NOMO-1 treated with dmso at 0.1 percent for 144 hours (cell line): ENCODE measurements at regions not wholly inside any gene's neighbourhood (a gene's known extent, or its start where the extent isn't known, plus 50 kb on each side); places are given as distances from the start of the nearest gene placed in this dataset.
"Not testable (repeated sequence)": the region's sequence is repeated elsewhere in the genome, so short reads cannot be mapped to it uniquely, and the experiment has no call there.

Source experiments
- DNase-seq: peaks from one replicate; lab custom pipeline; 2025; ENCODE audit not compliant: unreplicated experiment; lab: John Stamatoyannopoulos, UW

DNA sequence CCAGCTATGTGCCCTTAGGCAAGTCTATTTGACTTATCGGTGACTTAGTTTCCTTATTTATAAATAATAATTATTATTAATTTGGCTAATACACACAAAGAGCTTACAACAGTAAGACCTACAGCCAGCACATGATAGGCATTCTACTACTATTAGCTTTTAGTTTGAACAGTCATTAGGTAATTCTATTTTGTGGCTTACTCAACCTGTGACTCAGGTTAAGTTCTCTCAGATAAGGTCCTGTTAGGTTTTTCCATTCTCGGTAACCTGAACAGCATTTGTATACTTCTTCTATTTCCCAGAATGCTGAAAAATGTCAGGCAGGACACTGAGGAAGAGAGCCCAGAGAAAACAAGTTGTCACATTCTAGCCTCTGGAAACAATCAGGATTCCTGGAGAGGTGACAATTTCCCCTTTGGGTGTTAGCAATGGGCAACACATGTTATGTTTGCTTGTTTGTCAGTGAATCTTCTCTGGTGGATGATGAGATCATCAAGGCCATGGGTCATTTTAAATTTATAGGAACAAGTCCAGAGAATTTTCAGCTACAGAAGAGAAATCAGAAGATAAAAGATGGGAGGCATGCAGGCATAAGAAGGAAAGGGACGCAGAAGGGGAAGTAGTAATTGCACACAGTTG, 2144.7 kb downstream of the PCDH7 start:
- no peak for DNase-seq

DNA sequence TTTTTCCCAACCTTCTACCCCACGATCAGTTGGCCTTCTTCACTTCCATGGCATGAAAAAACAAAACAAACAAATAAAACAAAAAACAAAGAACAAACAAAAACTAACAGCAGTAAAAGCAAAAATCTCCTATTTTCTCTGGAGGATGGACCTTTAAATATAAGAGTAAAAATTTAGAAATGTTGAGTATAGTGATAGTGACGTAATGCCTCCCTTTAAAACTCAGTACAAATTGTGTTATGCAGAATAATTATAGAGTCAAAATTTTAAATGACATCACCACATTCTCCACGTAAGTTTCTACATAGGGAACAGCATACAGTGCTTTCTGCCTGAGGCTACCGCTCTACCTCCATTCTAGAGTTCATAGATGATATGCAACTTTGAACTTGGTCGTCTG, 2156.4 kb downstream of the PCDH7 start:
- no peak for DNase-seq

DNA sequence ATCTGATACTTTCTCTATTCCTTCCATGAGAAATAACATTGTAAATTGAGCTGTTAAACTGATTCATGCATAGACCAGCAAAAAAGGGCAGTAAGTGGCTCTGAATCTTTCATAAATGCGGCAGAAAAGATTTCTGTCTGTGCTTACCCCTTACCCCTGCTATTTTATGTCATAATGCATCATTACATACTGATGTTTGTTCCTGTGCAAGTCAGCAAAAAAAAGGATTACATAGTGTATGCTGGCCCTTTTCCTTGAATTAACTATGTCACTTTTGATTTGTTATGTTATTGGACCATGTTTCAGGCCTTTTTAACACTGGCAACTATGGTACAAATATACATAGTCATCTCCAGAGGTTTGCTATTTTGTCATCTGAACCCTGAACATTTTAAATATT, 2159.7 kb downstream of the PCDH7 start:
- no peak for DNase-seq

DNA sequence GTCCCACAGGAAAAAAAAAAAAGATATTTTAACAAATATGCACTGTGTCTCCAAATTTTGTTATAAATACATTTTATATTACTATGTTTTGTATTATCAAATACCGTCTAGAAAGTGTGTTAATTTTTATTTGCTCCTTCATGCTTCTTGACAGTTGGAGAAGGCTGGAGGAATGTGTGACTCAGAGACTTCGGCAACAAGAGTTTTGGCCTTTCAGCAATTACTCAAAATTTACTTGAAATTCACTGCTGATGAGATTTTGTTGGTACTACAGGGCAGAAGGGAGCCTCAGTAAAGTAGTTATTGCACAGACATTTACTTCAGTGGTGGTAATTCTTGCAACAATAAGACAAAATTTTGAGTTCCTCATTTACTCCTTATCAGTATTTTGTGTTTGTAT, 2164.0 kb downstream of the PCDH7 start:
- no peak for DNase-seq

DNA sequence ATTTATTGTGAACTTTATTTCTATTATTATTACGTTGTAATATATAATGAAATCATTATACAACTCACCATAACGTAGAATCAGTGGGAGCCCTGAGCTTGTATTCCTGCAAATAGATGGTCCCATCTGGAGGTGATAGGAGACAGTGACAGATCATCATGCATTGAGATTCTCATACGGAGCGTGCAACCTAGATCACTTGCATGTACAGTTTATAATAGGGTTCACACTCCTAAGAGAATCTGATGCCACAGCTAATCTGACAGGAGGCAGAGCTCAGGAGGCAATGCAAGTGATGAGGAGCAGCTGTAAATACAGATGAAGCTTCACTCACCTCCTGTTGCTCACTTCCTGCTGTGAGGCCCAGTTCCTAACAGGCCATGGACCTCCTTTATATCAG, 2170.2 kb downstream of the PCDH7 start:
- no peak for DNase-seq

DNA sequence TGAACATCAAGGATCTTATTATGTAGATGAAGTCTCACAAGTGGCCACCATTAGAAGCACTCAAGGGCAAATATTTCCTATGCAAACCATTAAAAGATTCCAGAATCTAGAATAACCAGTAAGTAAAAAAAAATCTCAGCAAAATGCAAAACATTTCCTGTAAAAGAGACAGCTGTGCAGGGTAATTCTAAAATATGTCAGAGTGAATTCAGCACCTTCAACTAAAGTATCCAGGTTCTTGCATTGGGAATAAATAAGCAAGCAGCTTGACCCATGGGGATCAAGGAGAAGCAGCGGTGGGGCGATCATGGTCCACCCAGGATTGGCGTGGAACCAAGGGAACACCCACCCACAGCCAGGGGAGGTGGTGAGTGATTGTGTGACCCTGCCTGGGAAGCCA, 2188.9 kb downstream of the PCDH7 start:
- DNase-seq = no peak

DNA sequence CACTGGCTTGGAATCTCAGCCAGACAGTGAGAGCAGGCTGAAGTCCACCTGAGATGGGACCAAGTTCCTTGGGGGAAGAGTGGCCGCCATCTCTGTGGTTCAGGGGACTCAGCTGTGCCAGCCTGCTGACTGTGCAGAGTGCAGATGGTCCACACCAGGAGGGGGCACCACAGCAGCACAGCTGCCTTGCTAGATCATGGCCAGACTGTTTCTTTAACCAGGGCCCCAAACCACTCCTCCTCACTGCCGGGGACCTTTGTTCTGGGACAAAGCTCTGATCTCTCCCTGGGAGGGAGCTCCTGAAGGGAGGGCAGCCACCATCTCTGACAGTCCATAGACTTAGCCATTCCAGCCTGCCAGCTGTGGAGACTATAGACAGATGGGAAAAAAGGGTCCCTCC, 2189.6 kb downstream of the PCDH7 start:
- no peak for DNase-seq

DNA sequence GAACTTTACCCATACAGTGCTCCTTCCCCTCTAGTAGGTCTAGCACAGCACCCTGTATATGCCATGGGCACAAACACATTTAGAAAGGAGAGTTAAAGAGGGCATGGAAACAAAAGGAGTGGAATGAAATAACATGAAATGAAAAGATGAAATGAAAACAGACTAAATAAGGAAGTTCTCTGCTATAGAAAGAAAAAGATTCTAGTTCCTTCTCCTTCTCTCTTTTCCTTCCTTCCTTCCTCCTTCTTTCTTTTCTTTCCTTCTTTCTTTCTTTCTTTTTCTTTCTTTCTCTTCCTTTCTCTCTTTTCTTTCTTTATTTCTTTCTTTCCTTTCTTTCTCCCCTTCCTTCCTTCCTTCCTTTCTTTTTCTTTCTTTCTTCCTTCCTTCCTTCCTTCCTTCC, 2197.4 kb downstream of the PCDH7 start:
- no peak for DNase-seq

DNA sequence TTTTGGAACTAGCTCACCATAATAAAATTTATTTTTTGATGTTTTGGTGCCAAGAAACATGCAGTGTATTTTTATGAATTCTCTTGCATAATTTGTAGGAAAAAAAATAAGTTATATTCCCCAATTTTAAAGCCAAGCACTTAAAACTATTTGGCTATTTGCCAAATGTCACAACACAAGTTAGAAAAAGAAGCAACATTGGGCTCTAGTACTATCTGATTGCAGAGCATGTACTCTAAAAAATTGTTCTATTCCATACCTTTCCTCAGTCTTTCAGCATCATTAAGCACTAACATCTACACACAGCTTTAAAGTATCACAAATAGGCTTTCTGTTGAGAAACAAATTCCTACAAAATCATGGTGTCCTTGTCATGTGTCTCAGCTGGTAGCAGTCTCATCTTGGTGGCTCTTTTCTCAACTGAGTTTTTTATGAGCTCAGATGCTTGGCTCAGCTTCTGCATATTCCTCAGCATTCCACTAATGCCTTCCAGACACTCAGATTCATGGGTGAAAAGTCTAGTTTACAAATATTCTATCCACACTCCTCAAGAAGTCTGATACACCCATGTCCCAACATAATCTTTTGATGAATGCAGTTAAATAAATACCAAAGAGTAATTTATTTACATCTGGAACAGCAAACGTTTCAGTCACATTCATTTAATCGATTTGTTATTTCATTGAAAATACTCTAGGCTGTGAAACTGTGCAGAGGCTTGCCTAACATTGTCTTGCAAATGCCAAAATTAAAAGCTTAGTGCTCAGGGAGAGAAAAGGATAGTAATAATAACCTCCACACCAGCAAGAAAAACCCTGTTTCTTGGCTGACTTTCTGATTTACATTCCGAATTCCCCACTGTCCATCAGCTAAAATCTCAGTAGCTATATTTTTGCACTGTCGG, 2209.9 kb downstream of the PCDH7 start:
- DNase-seq = no peak

DNA sequence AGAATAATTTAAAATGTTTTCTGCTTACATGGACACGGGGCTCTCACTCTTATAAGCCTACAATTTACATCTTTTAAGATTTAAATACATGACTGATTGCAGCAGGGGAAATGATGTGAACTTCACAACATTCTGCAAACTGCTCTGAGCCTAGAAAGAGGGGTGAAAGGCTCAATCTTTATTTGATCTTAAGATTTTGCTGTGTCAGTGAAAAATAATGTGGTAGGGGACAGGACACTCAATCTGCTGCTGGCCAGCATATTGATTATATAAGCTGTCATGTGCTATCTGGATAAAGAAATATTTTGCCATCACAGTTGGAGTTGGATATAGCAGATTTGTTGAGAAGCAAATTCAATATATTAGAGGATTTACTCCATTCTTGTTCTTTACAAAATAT, 2210.5 kb downstream of the PCDH7 start:
- no peak for DNase-seq

DNA sequence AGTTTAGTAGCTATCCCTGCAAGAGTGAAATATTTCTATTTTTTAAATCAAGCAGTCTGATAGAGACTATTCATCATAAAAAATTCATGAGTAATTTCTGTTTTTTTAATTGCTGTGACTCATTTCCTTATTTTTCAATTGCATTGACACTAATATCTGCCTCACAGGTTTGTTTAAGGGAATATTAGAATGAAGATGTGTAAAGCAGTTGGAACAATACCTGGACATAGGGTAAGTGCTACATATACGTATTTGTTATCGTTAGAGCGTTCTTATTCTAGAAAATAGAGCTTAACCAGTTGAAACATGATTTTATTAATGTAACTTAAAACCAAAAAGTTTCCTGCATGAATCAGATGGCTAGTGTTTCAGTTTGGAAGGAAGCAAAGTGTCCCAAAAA, 2211.3 kb downstream of the PCDH7 start:
- DNase-seq = no peak

DNA sequence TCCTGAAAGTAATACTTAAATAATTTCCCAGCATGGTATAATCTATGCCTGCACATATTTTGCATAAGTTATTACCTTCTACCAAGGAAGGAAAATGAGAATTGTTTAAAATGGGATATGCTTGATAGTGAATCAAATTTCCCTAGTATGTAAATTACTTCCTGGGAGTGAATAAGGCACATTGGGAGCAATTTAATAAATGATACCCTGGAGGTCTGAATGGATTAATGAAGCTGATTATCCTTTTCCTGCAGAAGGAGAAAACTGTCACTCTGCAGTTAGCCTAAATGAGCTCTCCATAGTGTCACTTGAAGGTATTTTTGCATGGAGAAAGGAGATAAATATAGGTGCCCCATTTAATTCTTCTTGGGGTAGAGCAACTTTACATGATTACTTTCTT, 2212.0 kb downstream of the PCDH7 start:
- no peak for DNase-seq

DNA sequence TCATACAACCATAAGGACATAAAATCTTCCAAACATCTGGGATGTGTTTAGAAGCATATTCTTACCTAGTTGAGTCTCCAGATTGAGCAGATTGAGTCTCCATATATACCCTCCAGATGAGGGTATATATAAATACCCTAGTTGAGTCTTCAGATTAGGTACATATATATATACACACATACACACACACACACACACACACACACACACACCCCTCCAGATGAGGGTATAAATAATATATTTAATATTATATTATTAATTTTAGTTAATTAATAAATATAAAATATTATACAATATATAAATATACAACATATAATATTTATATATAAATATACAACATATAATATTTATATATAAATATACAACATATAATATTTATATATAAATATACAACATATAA, 2219.1 kb downstream of the PCDH7 start:
- not testable (repeated sequence) for DNase-seq

DNA sequence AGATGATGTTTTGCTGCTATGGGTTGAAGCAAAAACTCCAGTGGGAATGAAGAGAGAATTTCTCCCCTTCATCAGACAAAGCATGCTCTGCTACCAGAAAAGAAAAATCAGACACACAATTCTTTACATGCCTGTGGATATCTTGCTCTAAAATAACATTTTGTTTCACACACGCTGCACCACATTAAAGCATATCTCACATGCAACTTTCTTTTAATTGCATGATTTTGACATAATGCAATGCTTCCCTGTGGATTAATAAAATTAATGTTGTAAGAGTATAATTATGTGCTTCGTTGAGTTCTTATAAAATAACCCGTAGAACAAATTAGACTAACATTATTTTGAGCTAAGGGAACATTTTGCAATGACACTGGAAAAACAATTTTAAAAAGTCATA, 2230.7 kb downstream of the PCDH7 start:
- no peak for DNase-seq

DNA sequence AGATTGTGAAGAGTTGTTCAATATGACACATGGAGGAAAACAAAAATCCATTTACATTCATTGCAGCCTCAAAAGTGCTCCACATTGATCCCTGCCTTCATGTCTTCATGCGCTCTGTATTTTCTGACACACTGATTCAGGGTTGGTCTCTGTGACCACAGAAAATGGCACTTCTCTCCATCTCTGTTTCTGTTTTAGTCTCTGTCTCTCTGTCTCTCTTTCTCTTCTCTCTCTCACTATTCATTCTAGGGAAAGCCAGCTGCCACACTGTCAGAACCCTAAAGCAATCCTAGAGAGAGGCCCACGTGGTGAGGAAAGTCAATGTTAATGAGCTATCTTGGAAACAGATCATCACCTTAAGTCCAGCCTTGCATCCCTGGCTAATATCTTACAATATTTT, 2238.4 kb downstream of the PCDH7 start:
- no peak for DNase-seq

DNA sequence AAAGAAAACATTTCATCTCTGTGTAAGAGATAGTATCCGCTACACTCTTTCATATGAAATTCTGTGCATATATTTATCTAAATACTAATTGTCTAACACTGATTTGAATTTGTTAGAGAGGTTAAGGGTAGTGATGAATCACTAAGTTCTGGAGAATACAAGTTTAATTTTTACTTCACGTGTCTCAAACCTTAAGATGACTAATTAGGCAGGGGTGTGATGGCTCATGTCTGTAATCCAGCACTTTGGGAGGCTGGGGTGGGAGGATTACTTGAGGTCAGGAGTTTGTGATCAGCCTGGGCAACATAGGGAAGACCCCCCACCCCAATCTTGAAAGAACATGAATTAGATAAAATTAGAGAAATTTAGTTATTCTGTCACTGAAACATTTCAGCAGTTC, 2241.9 kb downstream of the PCDH7 start:
- no peak for DNase-seq

DNA sequence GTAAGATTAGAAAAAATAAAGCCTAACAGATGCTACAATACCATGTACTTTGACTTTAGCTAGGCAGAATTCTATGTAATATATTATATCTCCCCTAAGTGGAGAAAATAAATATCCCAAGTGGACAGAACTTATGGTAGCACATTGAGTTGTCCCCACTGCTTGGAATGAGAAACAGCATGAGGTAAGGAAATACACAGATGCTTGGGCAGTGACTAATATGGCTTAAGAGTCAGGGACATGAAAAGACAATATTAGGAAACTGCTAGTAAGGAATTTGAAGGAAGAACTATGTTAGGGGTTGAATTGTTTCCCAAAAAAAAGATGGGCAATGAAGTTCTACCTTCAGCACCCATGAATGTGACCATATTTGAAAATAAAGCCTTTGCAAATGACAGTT, 2265.1 kb downstream of the PCDH7 start:
- no peak for DNase-seq

DNA sequence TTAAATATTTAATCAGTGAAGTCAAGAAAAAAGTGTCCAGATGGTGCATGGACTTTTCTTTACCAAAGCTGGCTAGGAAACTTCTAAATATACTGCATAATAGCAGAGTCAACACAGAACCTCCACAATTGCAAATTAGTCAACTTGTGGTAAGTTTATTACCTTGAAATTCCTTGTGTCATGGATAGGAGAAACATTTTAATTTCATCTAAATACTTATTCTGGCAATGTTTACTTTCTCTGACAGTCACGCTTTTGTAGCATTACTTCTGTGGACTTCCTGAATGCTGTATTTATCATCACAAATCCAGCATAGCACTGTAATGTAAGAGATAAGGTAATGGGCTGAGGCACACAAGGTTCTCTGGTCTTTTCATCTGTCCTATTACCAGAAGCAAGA, 2266.1 kb downstream of the PCDH7 start:
- no peak for DNase-seq

DNA sequence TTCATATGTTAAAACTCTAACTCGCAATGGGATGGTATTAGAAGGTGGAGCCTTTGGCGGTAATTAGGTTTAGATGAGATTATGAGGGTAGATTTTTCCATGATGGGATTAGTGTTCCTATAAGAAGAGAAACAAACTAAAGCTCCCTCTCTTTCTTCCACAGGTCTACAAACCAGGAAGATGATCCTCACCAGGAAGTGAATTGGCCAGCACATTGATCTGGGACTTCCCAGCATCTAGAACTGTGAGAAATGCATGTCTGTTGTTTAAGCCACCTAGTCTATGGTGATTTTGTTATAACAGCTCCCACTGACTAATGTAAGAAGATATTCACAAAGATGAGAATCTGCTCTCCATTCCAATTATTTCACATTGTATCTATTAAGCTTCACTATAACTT, 2266.9 kb downstream of the PCDH7 start:
- DNase-seq = no peak

DNA sequence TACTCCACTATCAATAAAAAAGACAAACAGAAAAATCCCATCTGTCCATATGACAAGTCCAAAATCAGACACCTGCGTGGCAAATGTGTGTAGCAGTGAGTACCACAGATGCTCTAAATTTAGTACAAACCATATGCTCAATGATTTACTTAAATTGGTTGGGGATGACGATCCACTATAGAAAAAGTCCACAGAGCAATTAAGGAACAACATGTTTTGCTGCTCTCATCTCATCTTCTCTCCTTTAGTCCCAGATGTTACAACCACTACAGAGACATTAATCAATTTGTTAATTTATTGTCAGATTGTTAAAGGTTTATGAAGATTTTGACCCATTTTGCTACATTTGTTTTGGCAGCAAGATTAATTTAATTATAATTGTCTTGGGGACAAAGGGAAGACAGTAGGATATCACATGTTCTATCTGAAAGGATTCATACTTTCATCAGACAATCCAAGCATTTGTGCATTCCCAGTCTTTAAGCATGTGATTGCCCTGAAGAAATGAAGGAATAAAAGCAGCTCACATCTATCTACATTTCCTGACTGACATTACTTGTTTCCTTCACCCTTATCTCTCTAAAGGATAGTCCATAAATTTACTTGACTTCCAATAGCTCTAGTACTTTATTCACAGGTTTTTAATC, 2268.1 kb downstream of the PCDH7 start:
- no peak for DNase-seq

DNA sequence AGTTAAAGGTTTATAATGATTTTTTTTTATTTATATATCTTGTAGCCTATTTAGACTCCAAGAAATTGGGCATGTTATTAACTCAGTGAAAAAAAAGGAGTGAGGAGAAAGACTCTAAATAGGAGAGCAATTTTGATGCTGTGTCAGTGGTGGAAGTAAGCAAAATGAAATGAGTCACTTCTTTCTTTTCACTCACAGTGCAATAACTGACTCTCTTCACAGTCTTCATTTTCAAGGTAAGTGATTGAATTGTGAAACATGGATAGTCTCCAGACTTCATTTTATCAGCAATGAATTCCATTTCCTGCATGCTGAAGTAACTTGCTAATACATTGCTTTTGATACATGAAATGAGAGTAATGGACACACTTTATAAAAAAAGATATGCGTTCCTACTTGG, 2271.5 kb downstream of the PCDH7 start:
- no peak for DNase-seq
